ENCODE measurements at regions not wholly inside any gene's neighbourhood (a gene's known extent, or its start where the extent isn't known, plus 50 kb on each side); places are given as distances from the start of the nearest gene placed in this dataset.
"Not testable (repeated sequence)": the region's sequence is repeated elsewhere in the genome, so short reads cannot be mapped to it uniquely, and the experiment has no call there.

GRCh38 chr7:125396466-125397151 lies 467.0 kb upstream of the POT1 start:
- no peak for DNase-seq

GRCh38 chr7:125391921-125392320 lies 462.3 kb upstream of the POT1 start:
- no peak for DNase-seq

- DNase-seq, result no peak
These were observed 461.4 kb upstream of the POT1 start for GRCh38 chr7:125390981-125391380.

GRCh38 chr7:125386211-125386610 lies 456.6 kb upstream of the POT1 start:
- DNase-seq, result no peak

- no peak for DNase-seq
These were observed 453.7 kb upstream of the POT1 start for GRCh38 chr7:125383324-125383723.

GRCh38 chr7:125382401-125382800 lies 452.8 kb upstream of the POT1 start:
- DNase-seq, result no peak

- no peak for DNase-seq
These were observed 446.3 kb upstream of the POT1 start for GRCh38 chr7:125375942-125376341.

GRCh38 chr7:125370502-125370901 lies 440.9 kb upstream of the POT1 start:
- no peak for DNase-seq

GRCh38 chr7:125363873-125364272 lies 434.2 kb upstream of the POT1 start:
- no peak for DNase-seq

- DNase-seq, result no peak
These were observed 429.0 kb upstream of the POT1 start for GRCh38 chr7:125358551-125359167.

GRCh38 chr7:125357676-125358455 lies 428.2 kb upstream of the POT1 start:
- DNase-seq, result no peak

GRCh38 chr7:125355899-125356298 lies 426.3 kb upstream of the POT1 start:
- DNase-seq, result no peak

GRCh38 chr7:125347269-125347668 lies 417.6 kb upstream of the POT1 start:
- no peak for DNase-seq

GRCh38 chr7:125338110-125338509 lies 408.5 kb upstream of the POT1 start:
- no peak for DNase-seq

GRCh38 chr7:125336326-125336725 lies 406.7 kb upstream of the POT1 start:
- no peak for DNase-seq

- DNase-seq, result no peak
These were observed 397.1 kb upstream of the POT1 start for GRCh38 chr7:125326666-125327255.

GRCh38 chr7:125316466-125316865 lies 386.8 kb upstream of the POT1 start:
- peak in 14 of 58 donors; percentile 1 to 16 (median 3) for DNase-seq

- no peak for DNase-seq
These were observed 369.6 kb upstream of the POT1 start for GRCh38 chr7:125299003-125299765.

- DNase-seq, result peak in 8 of 58 donors; percentile 1 to 26 (median 8)
These were observed 350.3 kb upstream of the POT1 start for GRCh38 chr7:125279961-125280360.

- DNase-seq, result peak in 1 of 58 donors; percentile 8
These were observed 348.7 kb upstream of the POT1 start for GRCh38 chr7:125278318-125278717.

GRCh38 chr7:125274742-125275141 lies 345.1 kb upstream of the POT1 start:
- DNase-seq, result not testable (repeated sequence)

Data from anterior cingulate cortex (tissue), 58 donors.